Duodenal mucosa (tissue), 2 donors: ENCODE measurements at regions not wholly inside any gene's neighbourhood (a gene's known extent, or its start where the extent isn't known, plus 50 kb on each side); places are given as distances from the start of the nearest gene placed in this dataset.

ENCODE experiments used
- H3K27ac ChIP-seq: one replicate; pipeline ENCODE4 v1.7.0; 2013; ENCODE audit warnings: low read depth, low read length
- H3K27me3 ChIP-seq, 2 donors: one replicate each; pipeline ENCODE4 v1.7.0; 2013; ENCODE audit warnings: low read length in 2 of 2, control low read depth in 1 of 2; ENCODE audit not compliant: insufficient read depth in 2 of 2, control insufficient read depth in 1 of 2
- H3K36me3 ChIP-seq, 2 donors: one replicate each; pipeline ENCODE4 v1.7.0; 2013; ENCODE audit warnings: low read length in 2 of 2, control low read depth in 1 of 2; ENCODE audit not compliant: insufficient read depth in 2 of 2, control insufficient read depth in 1 of 2
- H3K4me1 ChIP-seq, 2 donors: one replicate each; pipeline ENCODE4 v1.7.0; 2013; ENCODE audit warnings: low read length in 2 of 2, control low read depth in 1 of 2; ENCODE audit not compliant: insufficient read depth in 2 of 2, control insufficient read depth in 1 of 2
- H3K4me3 ChIP-seq, 2 donors: one replicate each; pipeline ENCODE4 v1.7.0; 2013; ENCODE audit warnings: low read length in 2 of 2, low read depth in 1 of 2
- H3K9ac ChIP-seq, 2 donors: one replicate each; pipeline ENCODE4 v1.7.0; 2013; ENCODE audit warnings: low read length in 2 of 2, low read depth in 1 of 2
- H3K9me3 ChIP-seq, 2 donors: one replicate each; pipeline ENCODE4 v1.7.0; 2013; ENCODE audit warnings: low read length in 2 of 2, control low read depth in 1 of 2; ENCODE audit not compliant: control insufficient read depth in 1 of 2

DNA sequence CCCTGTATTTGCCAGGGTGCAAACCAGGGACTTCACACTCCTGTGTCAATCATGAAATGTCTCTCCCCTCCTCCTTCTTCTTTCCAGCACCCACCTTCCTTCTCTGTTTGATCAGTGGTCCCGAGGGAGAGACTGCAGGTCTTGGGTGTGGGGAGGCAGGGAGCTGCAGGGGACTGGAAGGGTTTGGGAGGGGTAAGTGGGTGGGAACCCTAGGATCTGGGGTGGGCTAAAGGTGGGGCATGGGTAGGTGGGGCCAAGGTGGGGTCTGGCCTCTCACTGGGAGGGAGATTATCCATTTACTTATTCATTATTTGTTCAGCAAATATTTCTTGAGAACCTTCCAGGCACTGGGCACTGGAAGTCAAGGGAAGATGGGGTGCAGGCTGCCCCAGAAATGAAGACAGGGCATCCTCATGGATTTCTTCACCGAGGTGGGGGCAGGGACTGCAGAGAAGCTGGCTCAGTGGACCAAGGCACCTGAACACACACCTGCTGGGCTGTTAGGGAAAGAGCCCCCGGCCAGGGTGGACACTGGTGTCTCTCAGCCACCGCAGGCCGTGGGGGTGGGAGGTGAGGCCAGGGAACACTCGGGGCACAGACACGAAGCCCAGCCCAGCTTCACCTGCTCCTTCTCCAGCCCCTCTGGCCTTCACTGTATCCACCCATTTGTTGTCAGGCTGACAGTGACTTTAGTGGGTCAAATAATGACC is 193.9 kb upstream of the C1orf174 start:
- H3K4me3 ChIP-seq, result no peak overlapping the region
- no peaks in the 10 kb centered on the region for H3K4me1 ChIP-seq
- H3K9ac ChIP-seq, result no peak overlapping the region
- no peaks in the 10 kb centered on the region for H3K36me3 ChIP-seq
- peaks cover 0 to 8% of the 10 kb centered on the region in 2 donors for H3K9me3 ChIP-seq
- no peak overlapping the region for H3K27ac ChIP-seq
- H3K27me3 ChIP-seq, result no peaks in the 10 kb centered on the region

DNA sequence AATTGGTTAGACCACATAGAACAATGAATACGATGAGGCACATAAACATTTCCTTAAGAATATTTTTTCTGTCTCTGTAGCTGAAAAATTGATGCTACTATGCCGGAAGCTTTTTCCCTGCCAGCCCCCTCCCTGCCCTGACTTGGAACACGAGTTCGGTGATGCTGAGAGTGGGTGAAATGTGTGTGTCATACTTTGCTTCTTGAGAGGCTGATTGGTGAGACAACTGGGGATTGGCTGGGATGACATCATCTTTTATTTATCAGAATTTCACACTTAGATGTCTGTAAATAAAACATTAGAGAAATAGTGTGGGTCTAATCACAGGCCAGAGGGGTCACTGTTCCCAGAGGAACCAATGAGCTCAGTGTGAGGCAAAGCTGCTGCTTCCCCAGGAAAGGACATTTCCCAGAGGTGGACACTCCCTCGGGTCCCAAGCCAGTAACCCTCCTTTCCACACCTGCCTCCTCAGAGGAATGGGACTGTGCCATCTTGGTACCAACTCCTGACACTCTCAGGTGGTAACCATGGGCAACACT is 195.4 kb upstream of the C1orf174 start:
- H3K9me3 ChIP-seq, result peaks cover 0 to 8% of the 10 kb centered on the region in 2 donors
- no peak overlapping the region for H3K4me3 ChIP-seq
- H3K4me1 ChIP-seq, result no peaks in the 10 kb centered on the region
- H3K27me3 ChIP-seq, result no peaks in the 10 kb centered on the region
- H3K9ac ChIP-seq, result no peak overlapping the region
- H3K36me3 ChIP-seq, result no peaks in the 10 kb centered on the region
- no peak overlapping the region for H3K27ac ChIP-seq

DNA sequence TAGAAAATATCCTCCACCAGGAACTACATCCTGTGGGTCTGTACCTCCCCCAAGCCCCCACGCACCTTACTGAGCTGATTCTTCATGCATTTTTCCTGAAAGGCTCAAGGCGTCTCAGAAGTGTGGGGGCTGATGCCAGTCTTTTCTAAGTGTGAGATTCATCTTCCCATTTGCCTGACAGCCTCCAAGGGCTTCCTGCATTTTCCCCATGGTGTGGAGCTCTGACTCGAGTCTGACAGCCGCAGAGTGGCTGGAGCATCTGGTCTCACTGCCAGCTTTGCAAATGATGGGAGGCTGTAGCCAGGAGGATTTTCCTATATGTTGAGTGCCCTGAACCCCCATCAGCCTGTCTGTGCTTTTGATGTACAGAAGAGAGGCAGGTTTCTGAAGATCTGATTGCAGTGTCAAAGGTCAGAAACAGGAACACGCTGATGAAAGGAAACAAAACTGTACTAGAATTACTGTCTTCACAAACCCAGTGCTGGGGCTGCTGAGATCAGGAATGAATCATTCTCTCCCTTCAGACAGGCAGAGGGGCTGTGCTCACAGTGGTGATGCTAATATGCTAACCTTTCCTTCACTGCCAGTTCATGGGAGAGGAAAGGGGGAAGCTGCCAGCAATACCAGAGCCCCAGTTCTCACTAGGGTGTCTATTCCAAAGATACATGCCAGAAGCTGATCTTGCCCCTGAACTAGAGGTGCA is 201.5 kb upstream of the C1orf174 start:
- peaks cover 0 to 3% of the 10 kb centered on the region in 2 donors for H3K27me3 ChIP-seq
- no peak overlapping the region for H3K4me3 ChIP-seq
- H3K36me3 ChIP-seq, result no peaks in the 10 kb centered on the region
- H3K9ac ChIP-seq, result no peak overlapping the region
- no peaks in the 10 kb centered on the region for H3K4me1 ChIP-seq
- no peak overlapping the region for H3K27ac ChIP-seq
- peaks cover 0 to 3% of the 10 kb centered on the region in 2 donors for H3K9me3 ChIP-seq

DNA sequence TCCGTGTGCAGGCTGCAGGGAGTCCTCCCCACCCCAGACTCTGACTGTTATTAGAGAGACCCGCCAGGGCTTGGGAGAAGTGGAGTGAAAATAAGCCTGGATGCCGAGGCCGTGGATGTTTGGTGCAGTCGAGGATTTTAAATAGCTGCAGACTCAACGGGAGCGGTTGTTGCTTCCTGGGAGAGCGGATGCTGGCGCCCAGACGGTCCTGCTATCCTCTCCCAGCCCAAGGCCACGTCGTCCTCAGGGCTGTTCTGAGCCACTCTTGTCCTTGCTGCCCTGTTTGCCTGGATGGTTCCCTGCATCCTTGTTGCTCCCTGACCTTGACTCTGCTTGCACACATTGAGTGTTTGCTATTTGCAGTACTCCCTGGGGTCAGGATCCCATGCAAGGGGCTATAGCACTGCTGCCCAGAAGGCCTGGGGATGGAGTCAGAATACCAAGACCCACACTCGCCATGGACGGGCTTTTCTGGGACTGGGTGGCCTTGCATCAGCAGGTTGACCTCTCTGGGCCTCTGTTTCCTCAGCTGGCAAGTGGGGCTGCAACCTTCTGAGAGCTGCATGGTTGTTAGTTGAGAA is 205.3 kb upstream of the C1orf174 start:
- Histone ChIP-seq H3K4me3 (no peak overlapping the region), H3K4me1 (no peaks in the 10 kb centered on the region), H3K27me3 (peaks cover 0 to 3% of the 10 kb centered on the region in 2 donors), H3K27ac (no peak overlapping the region), H3K9ac (no peak overlapping the region), H3K9me3 (peaks cover 0 to 3% of the 10 kb centered on the region in 2 donors), H3K36me3 (no peaks in the 10 kb centered on the region)

DNA sequence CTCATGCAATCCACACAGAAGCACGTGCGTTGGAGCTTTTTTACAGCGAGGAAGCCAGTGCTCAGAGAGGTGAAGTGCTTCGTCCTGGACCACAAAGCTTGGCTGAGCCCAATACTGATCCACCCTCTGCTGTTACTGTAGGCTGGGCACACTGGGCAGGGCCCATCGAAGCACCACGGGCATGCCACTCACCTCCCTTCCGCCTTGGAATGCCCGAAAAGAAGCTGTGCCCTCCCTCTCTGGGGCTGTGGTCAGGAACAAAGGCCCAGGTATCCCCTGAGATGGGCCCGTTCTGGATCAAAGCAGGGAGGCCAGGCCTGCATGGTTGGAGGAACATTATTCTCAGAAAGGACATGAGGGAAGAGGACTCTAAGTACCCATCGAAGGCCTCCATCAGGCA is 206.7 kb upstream of the C1orf174 start:
- Histone ChIP-seq H3K9ac (no peak overlapping the region), H3K4me3 (no peak overlapping the region), H3K27ac (no peak overlapping the region), H3K4me1 (no peaks in the 10 kb centered on the region), H3K36me3 (no peaks in the 10 kb centered on the region), H3K9me3 (peaks cover 0 to 3% of the 10 kb centered on the region in 2 donors), H3K27me3 (no peaks in the 10 kb centered on the region)

DNA sequence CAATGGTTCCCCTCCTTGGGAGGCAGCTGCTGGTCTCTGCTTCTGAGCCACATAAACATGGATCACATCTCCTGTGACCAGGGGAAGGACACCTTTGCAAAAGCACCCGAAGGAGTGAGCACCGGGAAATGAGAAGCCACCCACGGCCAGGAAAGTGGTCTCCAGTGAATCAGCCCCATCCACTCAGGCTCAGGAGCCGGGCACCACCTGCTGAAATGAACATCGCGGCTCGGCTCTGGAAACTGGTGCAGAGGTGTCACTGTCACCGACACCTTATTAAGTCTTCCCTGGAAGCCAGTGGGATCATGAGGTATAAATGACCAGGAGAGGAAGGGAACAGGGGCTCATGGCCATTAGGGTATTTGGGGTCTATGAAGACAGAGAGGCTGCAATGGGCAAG is 207.2 kb upstream of the C1orf174 start:
- Histone ChIP-seq H3K4me3 (no peak overlapping the region), H3K27me3 (no peaks in the 10 kb centered on the region), H3K27ac (no peak overlapping the region), H3K9me3 (peaks cover 0 to 3% of the 10 kb centered on the region in 2 donors), H3K4me1 (no peaks in the 10 kb centered on the region), H3K9ac (no peak overlapping the region), H3K36me3 (no peaks in the 10 kb centered on the region)

DNA sequence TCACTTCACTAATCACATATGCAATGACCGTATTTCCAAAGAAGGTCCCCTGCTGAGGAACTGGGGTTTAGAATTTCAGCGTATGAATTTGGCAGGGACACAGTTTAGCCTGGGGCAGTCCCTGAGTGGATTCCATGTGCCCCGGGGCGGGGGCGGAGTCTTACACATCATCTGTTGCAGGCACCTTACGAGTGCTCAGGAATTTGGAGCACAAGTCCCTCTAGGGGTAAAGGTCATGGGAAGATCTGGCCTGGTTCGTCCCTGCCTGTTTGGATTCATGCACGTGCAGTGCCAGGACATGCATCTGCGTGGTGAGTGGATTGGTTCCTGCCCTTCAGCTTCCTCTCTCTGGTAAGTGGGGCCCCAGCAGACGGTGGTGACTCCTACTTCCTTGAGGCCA is 208.3 kb upstream of the C1orf174 start:
- H3K4me1 ChIP-seq, result no peaks in the 10 kb centered on the region
- H3K9ac ChIP-seq, result no peak overlapping the region
- no peaks in the 10 kb centered on the region for H3K36me3 ChIP-seq
- H3K27ac ChIP-seq, result no peak overlapping the region
- H3K9me3 ChIP-seq, result peaks cover 0 to 3% of the 10 kb centered on the region in 2 donors
- no peaks in the 10 kb centered on the region for H3K27me3 ChIP-seq
- no peak overlapping the region for H3K4me3 ChIP-seq

DNA sequence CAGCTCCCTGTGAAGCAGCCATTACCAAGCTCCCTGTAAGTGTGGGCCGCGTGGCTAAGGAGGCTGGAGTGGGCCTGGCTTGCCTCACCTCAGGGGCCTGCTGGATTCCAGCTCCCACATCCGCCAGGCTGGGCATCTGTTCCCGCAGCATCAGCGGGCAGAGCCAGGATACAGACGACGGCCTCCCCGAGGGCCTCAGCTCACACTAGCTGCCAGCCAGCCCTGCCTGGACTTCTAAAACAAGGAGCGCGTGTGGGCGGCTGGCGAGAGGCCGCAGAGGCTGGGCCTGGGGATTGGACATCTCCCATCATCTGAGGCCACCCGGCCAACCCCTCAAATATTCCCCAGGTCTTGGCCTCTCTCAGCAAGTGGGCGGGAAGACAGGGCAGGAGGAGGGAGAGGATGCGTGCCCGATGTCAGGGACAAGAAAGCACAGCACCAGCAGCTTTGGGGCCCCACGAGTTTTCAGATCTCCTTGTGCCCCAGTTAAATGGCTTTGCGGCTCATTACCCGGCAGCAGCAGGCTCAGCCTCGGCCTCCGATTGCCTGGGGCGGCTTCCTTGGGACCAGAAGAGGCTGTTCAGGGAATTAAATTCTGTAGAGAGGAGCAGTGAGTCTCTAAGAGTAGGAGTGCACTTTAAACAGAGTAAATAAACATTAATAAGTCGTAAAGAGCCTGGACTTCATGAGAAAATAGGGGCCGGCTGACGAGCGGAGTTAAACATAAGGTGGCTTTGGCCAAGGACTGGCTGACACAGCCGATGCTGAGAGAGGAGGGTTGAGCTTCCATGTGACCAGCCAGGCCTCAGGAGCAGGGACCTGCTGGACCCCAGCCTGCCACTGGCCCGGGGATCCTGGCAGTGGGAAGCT is 208.9 kb upstream of the C1orf174 start:
- H3K27ac ChIP-seq, result no peak overlapping the region
- H3K4me1 ChIP-seq, result no peaks in the 10 kb centered on the region
- H3K9me3 ChIP-seq, result peaks cover 0 to 3% of the 10 kb centered on the region in 2 donors
- no peak overlapping the region for H3K9ac ChIP-seq
- H3K36me3 ChIP-seq, result no peaks in the 10 kb centered on the region
- no peaks in the 10 kb centered on the region for H3K27me3 ChIP-seq
- no peak overlapping the region for H3K4me3 ChIP-seq

DNA sequence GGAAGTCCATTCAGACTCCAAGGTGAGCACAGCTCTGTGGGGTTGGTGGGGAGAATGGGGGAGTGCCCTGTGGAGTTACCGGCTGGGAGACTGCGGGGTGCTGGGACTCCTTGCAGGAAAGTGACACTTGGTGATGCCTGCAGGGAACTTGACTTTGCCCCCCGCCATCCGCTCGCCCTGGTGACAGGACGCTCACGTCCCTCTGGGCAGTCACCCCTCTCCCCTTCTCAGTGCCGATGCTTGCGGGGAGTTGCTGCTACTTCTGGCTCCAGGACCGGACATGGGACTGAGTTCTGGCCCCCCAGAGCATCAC is 209.5 kb upstream of the C1orf174 start:
- H3K9ac ChIP-seq, result no peak overlapping the region
- no peaks in the 10 kb centered on the region for H3K4me1 ChIP-seq
- no peaks in the 10 kb centered on the region for H3K27me3 ChIP-seq
- peaks cover 0 to under 1% of the 10 kb centered on the region in 2 donors for H3K9me3 ChIP-seq
- H3K36me3 ChIP-seq, result no peaks in the 10 kb centered on the region
- no peak overlapping the region for H3K27ac ChIP-seq
- H3K4me3 ChIP-seq, result no peak overlapping the region
